K562 (cell line): ENCODE measurements at regions not wholly inside any gene's neighbourhood (a gene's known extent, or its start where the extent isn't known, plus 50 kb on each side); places are given as distances from the start of the nearest gene placed in this dataset.

Experiments
- AFF1 ChIP-seq, 2 experiments: fragments of 450-650 bp; IDR thresholded peaks; 2 replicates each; pipeline ENCODE4 v1.6.1; 2018; ENCODE audit warnings: mild to moderate bottlenecking in 2 of 2, low read depth in 1 of 2; ENCODE audit not compliant: partially characterized antibody in 2 of 2
- ATF1 ChIP-seq, 2 experiments: fragments of 450-650 bp in 1 of 2; IDR thresholded peaks; 2 replicates each; pipeline ENCODE4 v1.6.1; 2016; ENCODE audit warnings: missing compliant biosample characterization in 1 of 2, missing genetic modification characterization in 1 of 2
- ATF3 ChIP-seq, 2 experiments: fragments of 450-650 bp in 1 of 2; sonication (generic) in 1 of 2; formaldehyde crosslinking in 1 of 2; IDR thresholded peaks in 1 of 2; conservative IDR thresholded peaks in 1 of 2; 2 replicates each; pipeline versions ENCODE4 v1.6.1 to v1.8.1; 2016 to 2023; ENCODE audit warnings: mild to moderate bottlenecking in 2 of 2, moderate library complexity in 2 of 2, inconsistent platforms in 1 of 2, missing genetic modification reagents in 1 of 2
- JUND ChIP-seq, 2 experiments: IDR thresholded peaks; 2 replicates in 1 of 2; 3 replicates in 1 of 2; pipeline ENCODE4 v1.6.1; 2011; ENCODE audit warnings: borderline replicate concordance in 2 of 2, low read depth in 2 of 2, low read length in 2 of 2, improper control_type of control experiment in 1 of 2, missing biosample characterization in 1 of 2, missing genetic modification characterization in 1 of 2, missing genetic modification reagents in 1 of 2
- KLF16 ChIP-seq: IDR thresholded peaks from 2 replicates; pipeline ENCODE4 v1.6.1; 2016; ENCODE audit warnings: antibody characterized with exemption
- KLF6 ChIP-seq: fragments of 250-450 bp; sonication (Bioruptor Pico); IDR thresholded peaks from 2 replicates; pipeline ENCODE4 v1.4.0; 2020; ENCODE audit warnings: mild to moderate bottlenecking, moderate library complexity, borderline replicate concordance
- LEF1 ChIP-seq: fragments of 450-650 bp; IDR thresholded peaks from 2 replicates; pipeline ENCODE4 v1.6.1; 2016; ENCODE audit warnings: mild to moderate bottlenecking
- MBD2 ChIP-seq: sonication (generic); IDR thresholded peaks from 2 replicates; pipeline ENCODE4 v1.6.1; 2016; ENCODE audit warnings: low read depth, borderline replicate concordance
- MYNN ChIP-seq, 2 experiments: sonication (generic); formaldehyde crosslinking in 1 of 2; IDR thresholded peaks; 2 replicates each; pipeline versions ENCODE4 v1.5.0 to v1.6.1; 2016 to 2020; ENCODE audit warnings: antibody characterized with exemption in 1 of 2, missing genetic modification reagents in 1 of 2
- PML ChIP-seq: IDR thresholded peaks from 2 replicates; pipeline ENCODE4 v1.6.1; 2012; ENCODE audit warnings: low read length, inconsistent platforms
- PURB ChIP-seq: sonication (generic); formaldehyde crosslinking; IDR thresholded peaks from 2 replicates; pipeline ENCODE4 v1.9.0; 2021; ENCODE audit warnings: low read depth, mild to moderate bottlenecking, missing genetic modification reagents
- SMAD3 ChIP-seq: fragments of 450-650 bp; formaldehyde crosslinking; conservative IDR thresholded peaks from 2 replicates; pipeline ENCODE4 v1.4.0; 2020; ENCODE audit warnings: mild to moderate bottlenecking
- ZBED1 ChIP-seq: IDR thresholded peaks from 2 replicates; pipeline ENCODE4 v1.6.1; 2014
- ZFP36 ChIP-seq: fragments of 150-350 bp; IDR thresholded peaks from 2 replicates; pipeline ENCODE4 v1.6.1; 2018; ENCODE audit warnings: low read length, low read depth; ENCODE audit not compliant: partially characterized antibody
- ZKSCAN1 ChIP-seq: fragments of 150-350 bp; IDR thresholded peaks from 2 replicates; pipeline ENCODE4 v1.6.1; 2016; ENCODE audit warnings: low read depth, low read length
- ZNF239 ChIP-seq: fragments of 250-450 bp; sonication (Bioruptor Pico); IDR thresholded peaks from 2 replicates; pipeline ENCODE4 v1.4.0; 2020; ENCODE audit warnings: mild to moderate bottlenecking
- ZNF449 ChIP-seq: fragments of 250-450 bp; sonication (Bioruptor Pico); IDR thresholded peaks from 2 replicates; pipeline ENCODE4 v1.8.0; 2022; ENCODE audit warnings: moderate library complexity, mild to moderate bottlenecking, inconsistent platforms
- ZNF57 ChIP-seq: fragments of 450-650 bp; formaldehyde crosslinking; IDR thresholded peaks from 2 replicates; pipeline ENCODE4 v1.4.0; 2020; ENCODE audit warnings: mild to moderate bottlenecking, moderate library complexity
- ZNF639 ChIP-seq, 2 experiments: fragments of 200-800 bp in 1 of 2; sonication (Bioruptor generic) in 1 of 2; sonication (generic) in 1 of 2; formaldehyde crosslinking in 1 of 2; IDR thresholded peaks in 1 of 2; conservative IDR thresholded peaks in 1 of 2; 2 replicates each; pipeline versions ENCODE4 v1.5.0 to v1.6.1; 2016 to 2020; ENCODE audit warnings: missing compliant biosample characterization in 1 of 2, missing genetic modification characterization in 1 of 2, missing genetic modification reagents in 1 of 2

GRCh38 chr2:17122887-17123501 lies 395.2 kb downstream of the RAD51AP2 start (continued):
- no peak for TF ChIP-seq PURB (CRISPR knock-in tag)
- peak; percentile 77; the same call in 1 of the 2 replicates for TF ChIP-seq LEF1
- TF ChIP-seq ZNF449 (CRISPR knock-in tag), result peak; percentile 71; the same call in 1 of the 2 replicates
- peak in 1 of 2 experiments; percentile 85 for TF ChIP-seq AFF1 (IDR thresholded peaks at IDR 0.05; ENCODE audit: low read depth in 1 of 2, partially characterized antibody in 2 of 2)
- peak; percentile 29; the same call in 1 of the 2 replicates for TF ChIP-seq MYNN (IDR thresholded peaks at IDR 0.05)
- no peak for TF ChIP-seq MYNN (CRISPR knock-in tag; IDR thresholded peaks at IDR 0.05)
- peak; percentile 27; the same call in 1 of the 2 replicates for TF ChIP-seq KLF6 (CRISPR knock-in tag)
- peak; percentile 72; the same call in 1 of the 2 replicates for TF ChIP-seq ZBED1
- TF ChIP-seq ATF1 (CRISPR knock-in tag; IDR thresholded peaks at IDR 0.05), result no peak
- TF ChIP-seq ATF1 (tag; IDR thresholded peaks at IDR 0.05), result peak; percentile 30; the same call in 1 of the 2 replicates
- peak; percentile 82 for TF ChIP-seq SMAD3
- no peak for TF ChIP-seq ZFP36
- TF ChIP-seq PML, result peak; percentile 93
- TF ChIP-seq ZKSCAN1, result peak; percentile 32; the same call in 1 of the 2 replicates
- 0 out of 2 replicates have a peak, but pooled peaks have one; percentile 30 for TF ChIP-seq ZNF239 (CRISPR knock-in tag)
- TF ChIP-seq JUND (IDR thresholded peaks at IDR 0.05; ENCODE audit: borderline replicate concordance, low read depth, low read length), result peak; percentile 93
- peak; percentile 92; the same call in 2 of the 3 replicates for TF ChIP-seq JUND (tag; IDR thresholded peaks at IDR 0.05; ENCODE audit: borderline replicate concordance, low read depth, low read length)
- peak; percentile 68; the same call in 1 of the 2 replicates for TF ChIP-seq MBD2
- no peak for TF ChIP-seq ZNF57 (CRISPR knock-in tag)
- peak; percentile 89 for TF ChIP-seq KLF16
- TF ChIP-seq ZNF639 (CRISPR knock-in tag; conservative IDR thresholded peaks at IDR 0.05 in 1 of 2, IDR thresholded peaks at IDR 0.05 in 1 of 2), result no peak
- peak; percentile 72; the same call in 1 of the 2 replicates for TF ChIP-seq ATF3 (IDR thresholded peaks at IDR 0.05)
- no peak for TF ChIP-seq ATF3 (CRISPR knock-in tag; conservative IDR thresholded peaks at IDR 0.05)
